Common myeloid progenitor, CD34-positive (primary cell): ENCODE measurements at regions not wholly inside any gene's neighbourhood (a gene's known extent, or its start where the extent isn't known, plus 50 kb on each side); places are given as distances from the start of the nearest gene placed in this dataset.
A peak's percentile ranks its signal among the peaks of the same experiment; 100 is the strongest.

ENCODE experiments used
- CTCF ChIA-PET: fragments of 350-600 bp; sonication (Branson Sonifier 250); formaldehyde crosslinking; loops from one replicate; lab custom pipeline; 2021; ENCODE audit warnings: antibody characterized with exemption; lab: Charles Lee
- POLR2A ChIA-PET: fragments of 350-600 bp; sonication (Branson Sonifier 250); formaldehyde crosslinking; loops from one replicate; lab custom pipeline; 2021; ENCODE audit warnings: antibody characterized with exemption; lab: Charles Lee
- DNase-seq, 3 donors: peaks; one replicate each; pipeline versions ENCODE4 v3.0.0 to v3.0.0-alpha.2; 2013
- H3K27ac ChIP-seq, 2 experiments: 1 replicate in 1 of 2; 2 replicates in 1 of 2; pipeline ENCODE4 v1.7.0; 2013; ENCODE audit warnings: inconsistent platforms in 2 of 2, low read length in 2 of 2, mild to moderate bottlenecking in 2 of 2, low read depth in 1 of 2, moderate library complexity in 1 of 2; ENCODE audit not compliant: severe bottlenecking in 2 of 2, insufficient read depth in 1 of 2, poor library complexity in 1 of 2
- H3K27me3 ChIP-seq, 5 experiments: replicated peaks in 2 of 5; 1 replicate in 3 of 5; 2 replicates in 2 of 5; pipeline versions ENCODE4 v1.6.1 to v1.7.0; 2013; ENCODE audit warnings: low read length in 4 of 5, mild to moderate bottlenecking in 2 of 5, moderate library complexity in 2 of 5, inconsistent platforms in 1 of 5; ENCODE audit not compliant: insufficient read depth in 5 of 5, control insufficient read depth in 4 of 5
- H3K36me3 ChIP-seq, 4 experiments: 1 replicate in 2 of 4; 2 replicates in 2 of 4; pipeline versions ENCODE4 v1.6.1 to v1.7.0; 2013; ENCODE audit warnings: low read length in 3 of 4, control low read depth in 1 of 4, mild to moderate bottlenecking in 1 of 4; ENCODE audit not compliant: control insufficient read depth in 4 of 4, insufficient read depth in 4 of 4
- H3K4me1 ChIP-seq, 4 experiments: 1 replicate in 3 of 4; 2 replicates in 1 of 4; pipeline versions ENCODE4 v1.6.1 to v1.7.1; 2013; ENCODE audit warnings: low read length in 3 of 4, mild to moderate bottlenecking in 3 of 4, control low read depth in 1 of 4, inconsistent platforms in 1 of 4, moderate library complexity in 1 of 4; ENCODE audit not compliant: control insufficient read depth in 4 of 4, insufficient read depth in 4 of 4; ENCODE audit errors: control extremely low read depth in 1 of 4
- H3K4me3 ChIP-seq, 7 experiments: 1 replicate in 4 of 7; 2 replicates in 3 of 7; pipeline versions ENCODE4 v1.5.1 to v1.7.0; 2013; ENCODE audit warnings: mild to moderate bottlenecking in 7 of 7, low read length in 6 of 7, moderate library complexity in 6 of 7, inconsistent platforms in 2 of 7, low read depth in 2 of 7, control low read depth in 1 of 7; ENCODE audit not compliant: insufficient read depth in 4 of 7, control insufficient read depth in 1 of 7; ENCODE audit errors: extremely low read depth in 1 of 7
- H3K9me3 ChIP-seq, 5 experiments: 1 replicate in 4 of 5; 2 replicates in 1 of 5; pipeline versions ENCODE4 v1.6.1 to v1.7.1; 2013; ENCODE audit warnings: low read length in 4 of 5, mild to moderate bottlenecking in 2 of 5, inconsistent platforms in 1 of 5, low read depth in 1 of 5, moderate library complexity in 1 of 5; ENCODE audit not compliant: control insufficient read depth in 4 of 5, insufficient read depth in 2 of 5; ENCODE audit errors: control extremely low read depth in 1 of 5
- WGBS: methylation state at CpG from one replicate; pipeline ENCODE4 v1.1.5; 2013; ENCODE audit not compliant: insufficient coverage; 5-methylcytosine and 5-hydroxymethylcytosine counted together

GRCh38 chr6:10054672-10055071, 360.2 kb downstream of the TFAP2A start:
- Histone ChIP-seq H3K4me3 (no peak overlapping the region), H3K9me3 (peaks cover 0 to 7% (median 0%) of the 10 kb centered on the region in 5 experiments), H3K36me3 (no peaks in the 10 kb centered on the region), H3K27ac (no peak overlapping the region), H3K4me1 (no peaks in the 10 kb centered on the region), H3K27me3 (peaks cover 0 to 2% (median 0%) of the 10 kb centered on the region in 5 experiments)
- DNase-seq: no peak
- ChIA-PET CTCF (no interaction called here), POLR2A (no interaction called here)

- H3K4me1 ChIP-seq: no peaks in the 10 kb centered on the region
- no peaks in the 10 kb centered on the region for H3K36me3 ChIP-seq
- H3K4me3 ChIP-seq: no peak overlapping the region
- ChIA-PET CTCF (no interaction called here), POLR2A (no interaction called here)
- peaks cover 0 to 7% (median 0%) of the 10 kb centered on the region in 5 experiments for H3K9me3 ChIP-seq
- H3K27me3 ChIP-seq: no peaks in the 10 kb centered on the region
- H3K27ac ChIP-seq: no peak overlapping the region
- DNase-seq: no peak
Measured at GRCh38 chr6:10051283-10051682, 363.6 kb downstream of the TFAP2A start.

DNA sequence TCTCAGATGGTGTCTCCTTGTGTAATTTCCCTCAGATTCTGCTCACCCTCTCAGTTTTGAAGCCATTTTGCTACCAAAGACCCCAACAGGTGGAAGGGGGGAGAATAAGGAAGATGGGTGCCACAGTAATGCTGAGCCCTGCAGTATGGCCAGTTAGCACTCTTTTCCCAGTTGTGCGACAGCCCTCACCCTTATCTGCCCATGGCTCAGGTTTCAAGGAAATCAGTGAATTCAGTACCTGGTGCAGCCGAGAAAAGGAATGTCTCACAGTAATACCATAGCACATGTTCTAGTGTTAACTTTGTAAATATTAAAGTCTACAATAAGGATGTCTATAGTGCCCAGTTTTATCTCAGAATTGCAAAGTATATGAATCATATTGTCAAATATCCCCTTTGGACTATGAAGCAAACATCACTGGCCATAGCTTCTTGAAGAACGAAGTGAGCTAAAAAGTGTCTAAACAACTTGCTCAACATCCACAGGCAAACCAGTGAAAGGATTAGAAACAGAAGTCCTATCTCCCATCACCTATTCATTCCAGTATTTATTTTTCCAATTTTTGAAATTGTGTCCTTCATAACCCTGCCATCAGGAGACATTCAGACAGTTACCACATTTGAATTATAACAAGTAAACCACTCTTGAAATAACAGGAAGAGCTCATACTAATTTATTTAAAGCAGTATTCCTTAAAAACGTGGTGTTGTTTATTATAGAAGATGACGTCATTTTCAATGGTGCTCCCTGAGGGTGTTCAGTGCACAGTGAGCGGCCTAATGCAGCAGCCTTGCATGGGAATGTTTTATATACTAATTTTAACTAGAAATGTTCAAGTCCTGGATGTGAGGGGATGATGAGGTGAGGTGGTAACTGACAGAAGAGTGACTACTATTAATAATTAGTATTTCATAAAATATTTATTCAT, 366.2 kb downstream of the TFAP2A start:
- no peaks in the 10 kb centered on the region for H3K36me3 ChIP-seq

GRCh38 chr6:10042280-10042679, 372.6 kb downstream of the TFAP2A start:
- Histone ChIP-seq H3K27ac (no peak overlapping the region), H3K27me3 (no peaks in the 10 kb centered on the region), H3K36me3 (no peaks in the 10 kb centered on the region), H3K4me1 (no peaks in the 10 kb centered on the region), H3K4me3 (no peak overlapping the region), H3K9me3 (peaks cover 0 to 3% (median 0%) of the 10 kb centered on the region in 5 experiments)
- POLR2A ChIA-PET: no interaction called here
- WGBS: 97% methylated on average over 3 of the region's 4 CpGs
- CTCF ChIA-PET: no interaction called here
- no peak for DNase-seq

More for the DNA sequence above, 366.2 kb downstream of the TFAP2A start:
- ChIA-PET CTCF (interaction anchor here (0.6 kb wide), 1 partner anchor 13 kb away, joined by 3 read pairs; no protein-coding TSS in a partner anchor), POLR2A (no interaction called here)
- WGBS: 89% methylated on average over 1 of the region's 6 CpGs
- DNase-seq: no peak
- Histone ChIP-seq H3K27ac (no peak overlapping the region), H3K4me3 (no peak overlapping the region), H3K27me3 (no peaks in the 10 kb centered on the region), H3K9me3 (peaks cover 0 to 7% (median 0%) of the 10 kb centered on the region in 5 experiments), H3K4me1 (no peaks in the 10 kb centered on the region)

- Histone ChIP-seq H3K4me1 (no peaks in the 10 kb centered on the region), H3K27ac (no peak overlapping the region), H3K27me3 (peaks cover 0 to 22% (median 2%) of the 10 kb centered on the region in 5 experiments), H3K9me3 (no peaks in the 10 kb centered on the region), H3K4me3 (no peak overlapping the region), H3K36me3 (no peaks in the 10 kb centered on the region)
- 77% methylated on average over 8 of the region's 10 CpGs for WGBS
- DNase-seq: no peak
- CTCF ChIA-PET: no interaction called here
- POLR2A ChIA-PET: no interaction called here
Measured at GRCh38 chr6:10033223-10033829, 381.5 kb downstream of the TFAP2A start.

- no peak overlapping the region for H3K4me3 ChIP-seq
- no peak for DNase-seq
- no peaks in the 10 kb centered on the region for H3K9me3 ChIP-seq
- H3K36me3 ChIP-seq: no peaks in the 10 kb centered on the region
- POLR2A ChIA-PET: no interaction called here
- H3K27me3 ChIP-seq: peaks cover 0 to 20% (median 4%) of the 10 kb centered on the region in 5 experiments
- CTCF ChIA-PET: no interaction called here
- no peaks in the 10 kb centered on the region for H3K4me1 ChIP-seq
- H3K27ac ChIP-seq: no peak overlapping the region
- WGBS: 100% methylated on average over 1 of the region's 2 CpGs
Measured at GRCh38 chr6:10031617-10032016, 383.3 kb downstream of the TFAP2A start.

- Histone ChIP-seq H3K27ac (no peak overlapping the region), H3K4me1 (no peaks in the 10 kb centered on the region), H3K9me3 (no peaks in the 10 kb centered on the region), H3K4me3 (no peak overlapping the region), H3K36me3 (no peaks in the 10 kb centered on the region), H3K27me3 (peaks cover 0 to 17% (median 4%) of the 10 kb centered on the region in 5 experiments)
- CTCF ChIA-PET: interaction anchor here (1.3 to 1.4 kb wide), 2 partner anchors 399 to 403 kb away, joined by 3 to 5 read pairs; no protein-coding TSS in a partner anchor
- 80% methylated on average over 1 of the region's 8 CpGs for WGBS
- DNase-seq: peak; percentile 12 to 22 (median 15)
- POLR2A ChIA-PET: no interaction called here
Measured at GRCh38 chr6:10030942-10031537, 383.8 kb downstream of the TFAP2A start.
